GM06990 (cell line): ENCODE measurements at regions not wholly inside any gene's neighbourhood (a gene's known extent, or its start where the extent isn't known, plus 50 kb on each side); places are given as distances from the start of the nearest gene placed in this dataset.

Experiments
- DNase-seq: peaks from one replicate; pipeline ENCODE4 v3.0.0-alpha.2; 2011; ENCODE audit not compliant: insufficient read length; ENCODE audit errors: extremely low read depth
- H3K27me3 ChIP-seq: replicated peaks from 2 replicates; pipeline ENCODE4 v1.6.0; 2011; ENCODE audit warnings: low read length; ENCODE audit not compliant: control insufficient read depth, insufficient read depth
- H3K36me3 ChIP-seq: 2 replicates; pipeline ENCODE4 v1.5.1; 2011; ENCODE audit warnings: low read length; ENCODE audit not compliant: control insufficient read depth, insufficient read depth
- H3K4me3 ChIP-seq: replicated peaks from 2 replicates; pipeline ENCODE4 v1.5.1; 2011; ENCODE audit warnings: low read depth, mild to moderate bottlenecking, control low read depth, low read length
- CTCF ChIP-seq: IDR thresholded peaks from 2 replicates; pipeline ENCODE4 v1.5.1; 2011; ENCODE audit warnings: low read length, control low read depth, mild to moderate bottlenecking, inconsistent platforms; ENCODE audit not compliant: insufficient read depth, poor library complexity, severe bottlenecking

GRCh38 chr2:204479557-204479956 is 65.7 kb upstream of the PARD3B start:
- Histone ChIP-seq H3K27me3 (no peaks in the 10 kb centered on the region; the same call in none of the 2 replicates), H3K4me3 (no peak overlapping the region), H3K36me3 (no peaks in the 10 kb centered on the region)
- DNase-seq, result no peak
- no peak for TF ChIP-seq CTCF

DNA sequence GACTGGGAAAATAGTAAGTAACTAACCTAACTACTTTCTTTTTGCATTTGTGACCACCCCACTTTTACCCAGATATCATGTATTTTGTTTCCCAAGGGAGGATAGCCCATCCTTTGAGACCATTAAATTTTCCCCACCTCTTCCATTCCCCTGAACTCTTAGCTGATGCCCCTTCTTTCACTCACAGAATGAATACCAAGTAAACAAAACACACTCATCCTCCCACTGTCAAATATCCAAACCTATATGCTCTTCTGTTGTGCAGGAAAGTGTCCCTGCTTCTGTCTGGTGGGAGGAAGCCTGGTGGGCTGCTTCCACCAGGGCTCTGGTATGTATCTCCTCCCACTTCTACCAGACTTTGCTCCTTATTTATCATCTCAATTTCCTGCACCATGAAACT is 64.6 kb upstream of the PARD3B start:
- no peak for TF ChIP-seq CTCF
- Histone ChIP-seq H3K27me3 (no peaks in the 10 kb centered on the region; the same call in 1 of the 2 replicates), H3K4me3 (no peak overlapping the region), H3K36me3 (no peaks in the 10 kb centered on the region)
- DNase-seq, result no peak

GRCh38 chr2:204483608-204484081 is 61.6 kb upstream of the PARD3B start:
- no peaks in the 10 kb centered on the region; the same call in 1 of the 2 replicates for H3K27me3 ChIP-seq
- no peaks in the 10 kb centered on the region for H3K36me3 ChIP-seq
- DNase-seq, result no peak
- no peak overlapping the region for H3K4me3 ChIP-seq
- TF ChIP-seq CTCF, result no peak

GRCh38 chr2:204486321-204486720 is 59.0 kb upstream of the PARD3B start:
- no peak for DNase-seq
- Histone ChIP-seq H3K27me3 (no peaks in the 10 kb centered on the region; the same call in 1 of the 2 replicates), H3K4me3 (no peak overlapping the region), H3K36me3 (no peaks in the 10 kb centered on the region)
- no peak for TF ChIP-seq CTCF

DNA sequence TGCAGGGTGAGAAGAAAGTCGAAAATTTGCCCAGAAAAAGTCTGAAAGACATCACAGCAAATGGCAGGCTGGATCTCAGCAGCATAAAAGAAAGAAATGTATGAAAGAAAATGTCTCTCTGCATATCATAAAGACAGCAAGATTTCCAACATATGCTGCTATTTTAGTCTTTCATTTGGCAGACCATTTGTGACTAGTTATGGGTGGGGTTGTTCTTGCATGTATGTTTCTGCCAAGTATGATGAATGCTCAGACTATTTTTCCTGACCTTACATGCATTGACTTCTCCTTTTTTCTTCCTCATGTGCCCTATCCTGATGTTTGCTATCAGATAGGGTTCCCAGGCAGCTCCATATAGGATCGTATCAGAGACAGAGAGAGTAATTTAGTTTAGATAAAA is 58.5 kb upstream of the PARD3B start:
- no peaks in the 10 kb centered on the region; the same call in 1 of the 2 replicates for H3K27me3 ChIP-seq
- H3K4me3 ChIP-seq, result no peak overlapping the region
- no peaks in the 10 kb centered on the region for H3K36me3 ChIP-seq
- DNase-seq, result no peak
- TF ChIP-seq CTCF, result no peak
